Stimulated activated CD4-positive, alpha-beta T cell treated with anti-CD3 and anti-CD28 coated beads, Interleukin-12 subunit alpha, Interleukin-12 subunit beta, amount 100 ng/mL, for 24 hours (primary cell): ENCODE measurements at regions not wholly inside any gene's neighbourhood (a gene's known extent, or its start where the extent isn't known, plus 50 kb on each side); places are given as distances from the start of the nearest gene placed in this dataset.

Experiments used
- DNase-seq, 2 experiments: peaks; one replicate each; pipeline ENCODE4 v3.0.0-alpha.2; 2020; ENCODE audit warnings: low read depth in 2 of 2

DNA sequence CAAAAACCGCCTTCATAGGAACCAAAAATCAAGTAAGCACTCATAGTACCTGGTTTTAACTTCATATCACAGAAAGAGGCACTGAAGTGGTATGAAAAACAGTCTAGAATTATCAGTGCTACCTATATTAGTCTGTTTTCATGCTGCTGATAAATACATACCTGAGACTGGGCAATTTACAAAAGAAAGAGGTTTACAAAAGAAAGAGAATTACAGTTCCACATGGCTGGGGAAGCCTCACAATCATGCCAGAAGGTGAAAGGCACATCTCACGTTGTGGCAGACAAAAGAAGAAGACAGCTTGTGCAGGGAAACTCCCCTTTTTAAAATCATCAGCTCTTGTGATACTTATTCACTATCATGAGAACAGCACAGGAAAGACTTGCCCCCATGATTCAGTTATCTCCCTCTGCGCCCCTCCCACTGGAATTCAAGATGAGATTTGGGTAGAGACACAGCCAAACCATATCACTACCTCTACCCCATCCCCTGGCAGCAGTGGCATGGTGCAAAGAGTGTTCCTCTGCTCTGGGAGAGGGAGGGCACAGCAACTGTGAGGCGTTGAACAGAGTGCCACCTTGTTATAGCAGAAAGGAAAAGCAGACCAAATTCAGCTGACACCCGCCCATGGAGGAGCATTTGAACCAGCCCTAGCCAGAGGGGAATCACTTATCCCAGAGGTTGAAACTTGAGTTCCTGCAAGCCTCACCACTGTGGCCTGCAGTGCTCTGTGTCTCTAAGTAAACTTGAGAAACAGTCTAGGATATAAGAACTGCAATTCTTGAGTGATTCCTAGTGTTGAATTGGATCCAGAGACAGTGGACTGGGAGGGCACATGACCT, 61.9 kb upstream of the PTPRZ1 start:
- DNase-seq = no peak

DNA sequence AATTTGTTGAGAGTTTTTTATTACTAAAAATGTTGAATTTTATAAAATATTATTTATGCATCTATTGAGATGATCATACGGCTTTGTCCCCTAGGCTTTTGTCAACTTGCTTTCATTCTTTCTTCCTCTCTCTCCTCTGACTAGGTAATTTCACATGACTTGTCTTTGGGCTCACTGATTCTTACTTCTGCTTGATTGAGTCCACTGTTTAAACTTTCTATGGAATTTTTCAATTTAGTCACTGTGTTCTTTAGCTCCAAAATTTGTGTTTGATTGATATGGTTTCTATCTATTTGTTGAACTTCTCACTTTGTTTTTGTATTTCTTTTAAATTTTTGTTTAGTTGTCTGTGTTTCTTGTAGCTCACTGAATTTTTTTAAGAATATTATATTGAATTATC, 65.9 kb upstream of the PTPRZ1 start:
- DNase-seq = no peak

DNA sequence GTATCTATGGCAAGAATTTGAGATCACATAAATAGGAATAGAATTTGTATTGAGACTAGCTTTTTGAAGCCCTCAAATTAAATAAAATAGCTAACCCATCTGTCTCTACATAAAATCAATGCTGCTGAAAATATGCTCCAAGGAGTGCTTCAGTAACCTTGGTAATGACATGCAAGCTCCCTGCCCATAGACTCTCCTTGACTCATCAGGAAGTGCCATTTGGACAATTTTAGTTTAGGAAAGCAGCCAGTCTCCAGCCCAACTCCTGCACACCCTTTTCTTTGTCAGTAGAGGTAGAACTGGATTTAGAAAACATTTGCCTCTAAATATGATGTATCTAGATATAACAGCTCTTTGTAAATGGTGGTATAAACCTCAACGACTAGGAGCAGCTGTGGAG, 69.9 kb upstream of the PTPRZ1 start:
- DNase-seq = no peak

DNA sequence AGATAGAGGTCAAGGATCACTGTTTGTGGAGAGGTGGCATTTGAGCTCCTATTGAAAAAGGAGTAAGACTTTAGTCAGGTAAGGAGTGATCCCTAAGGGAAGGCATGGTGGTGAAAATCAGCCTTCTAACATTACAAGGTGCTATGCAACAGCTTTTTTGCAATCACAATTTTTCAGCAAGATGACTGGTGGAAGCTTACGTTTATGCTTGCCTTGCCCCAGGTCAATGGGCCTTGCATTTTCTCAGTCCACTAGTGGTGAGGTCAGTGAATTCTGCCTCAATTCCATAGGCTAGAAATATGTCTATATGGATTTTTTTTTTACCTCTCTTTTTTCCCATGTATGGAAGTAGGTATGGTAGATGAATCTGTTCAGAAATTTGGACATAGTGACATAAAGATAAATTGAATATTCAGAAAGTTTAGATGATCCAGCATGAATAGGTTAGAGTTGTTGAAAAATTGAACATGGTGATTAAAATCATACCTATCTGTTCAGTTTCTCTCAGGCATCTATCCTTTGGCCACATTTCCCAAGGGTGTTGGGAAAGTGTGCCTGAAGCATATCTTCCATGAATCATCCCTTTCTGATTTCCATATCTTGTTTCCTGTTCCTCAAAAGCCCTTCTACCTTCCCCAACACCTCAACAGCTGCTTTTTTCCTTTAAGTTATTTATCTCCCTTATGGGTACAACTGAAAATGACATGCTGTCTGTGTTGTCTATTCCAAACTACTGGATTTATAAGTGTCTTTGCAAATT, 71.9 kb upstream of the PTPRZ1 start:
- no peak for DNase-seq

DNA sequence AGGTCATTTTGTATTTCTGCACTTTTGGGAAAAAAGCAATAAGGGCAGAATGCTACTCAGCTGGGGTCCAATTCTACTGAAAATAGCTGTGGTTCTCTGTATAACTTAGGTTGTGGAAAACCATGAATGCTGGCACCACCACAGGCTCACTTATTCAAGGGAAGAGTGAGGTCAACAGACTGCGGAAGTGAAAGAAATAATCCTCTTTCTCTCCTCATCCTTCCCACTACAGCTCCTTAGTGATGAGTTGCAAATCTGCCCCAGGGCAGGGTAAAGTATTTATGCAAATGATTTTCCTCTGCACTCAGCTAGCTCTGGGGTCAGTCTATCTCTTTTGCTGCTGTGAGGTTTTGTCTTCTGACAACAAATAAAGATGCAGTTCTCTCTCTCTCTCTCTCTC, 74.1 kb upstream of the PTPRZ1 start:
- no peak for DNase-seq

DNA sequence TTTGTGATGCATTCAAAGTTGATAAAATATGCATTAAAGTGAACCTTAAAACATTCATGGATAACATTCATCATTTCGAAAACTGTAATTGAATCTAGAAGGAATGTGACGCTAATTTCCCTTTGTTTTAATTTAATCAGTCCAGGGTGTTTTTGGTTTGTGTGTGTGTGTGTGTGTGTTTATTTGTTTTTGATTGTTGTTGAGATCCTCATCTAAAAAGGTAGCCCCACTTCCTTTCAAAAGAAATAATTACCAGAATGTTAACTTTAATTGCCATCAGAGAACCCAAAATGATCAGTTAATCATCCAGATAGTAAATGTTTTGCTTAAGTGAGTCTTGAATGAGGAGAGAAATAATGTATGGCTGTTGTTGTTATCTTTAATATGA, 74.5 kb upstream of the PTPRZ1 start:
- no peak for DNase-seq

DNA sequence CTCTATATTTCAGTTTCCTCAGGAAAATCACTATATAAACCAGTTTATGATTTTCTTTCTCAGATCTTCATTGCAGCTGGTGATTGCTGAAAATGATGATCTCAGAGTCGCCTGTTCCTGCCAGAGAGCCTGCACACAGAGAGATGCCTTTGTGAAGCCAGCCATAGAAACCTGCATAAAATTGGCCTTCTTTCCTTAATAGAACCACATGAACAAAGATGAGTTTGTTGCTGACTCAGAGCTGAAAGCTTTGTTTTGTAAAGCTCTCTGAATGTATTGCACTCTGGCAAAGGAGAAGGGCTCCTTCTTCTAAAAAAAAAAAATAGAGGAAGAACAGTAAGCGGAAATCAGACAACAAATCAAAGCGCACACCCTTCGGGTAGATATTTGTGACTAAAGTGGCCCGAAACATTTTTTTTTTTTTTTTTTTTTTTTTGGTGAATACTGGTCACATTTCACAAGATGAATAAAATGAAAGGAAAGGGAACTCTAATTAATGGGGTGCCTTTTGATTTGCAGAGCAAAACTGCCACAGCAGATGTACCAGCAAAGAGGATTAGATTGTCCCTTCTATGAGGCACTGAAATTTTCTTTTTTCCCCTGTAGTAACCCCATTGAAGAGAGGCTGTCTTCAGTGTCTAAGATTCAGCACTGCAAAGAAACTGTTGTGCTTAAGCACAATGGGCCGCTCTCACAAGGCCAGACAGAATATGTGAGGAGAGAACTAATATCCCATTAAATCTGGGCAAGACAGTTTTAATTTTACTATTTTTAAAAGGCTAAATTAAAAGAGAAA, 75.1 kb upstream of the PTPRZ1 start:
- no peak for DNase-seq

DNA sequence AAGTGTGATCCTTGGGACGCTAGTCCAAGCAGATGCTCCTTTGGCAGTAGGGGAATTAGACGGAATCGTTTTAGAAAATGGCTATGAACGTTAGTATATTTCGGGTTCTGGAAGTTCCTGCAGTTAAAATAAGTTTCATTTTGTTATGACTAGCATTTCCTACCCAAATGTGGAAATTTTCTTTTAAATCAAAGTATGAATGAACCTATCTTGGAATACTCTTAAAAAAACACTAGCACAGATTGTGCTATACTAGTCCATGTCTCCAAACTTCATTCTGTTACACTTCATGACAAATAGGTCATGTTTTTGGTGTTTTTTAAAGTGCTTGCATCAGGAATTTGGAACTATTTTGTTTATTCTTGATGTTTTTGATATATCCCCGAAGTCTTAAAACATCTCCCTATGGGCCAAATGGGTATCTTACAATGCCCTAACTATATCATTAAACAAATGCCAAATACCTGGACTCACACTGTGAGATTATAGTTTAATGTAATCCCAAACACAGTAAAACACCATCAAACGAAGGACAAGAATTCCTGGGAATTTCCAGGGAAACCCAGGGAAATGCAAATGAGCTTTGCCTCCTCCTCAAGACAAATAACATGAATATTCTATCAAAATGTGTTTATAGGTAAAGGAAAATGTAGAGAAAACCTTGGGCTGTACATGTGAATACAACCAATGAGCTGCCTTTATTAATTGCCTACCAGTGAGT, 75.9 kb upstream of the PTPRZ1 start:
- DNase-seq = no peak

DNA sequence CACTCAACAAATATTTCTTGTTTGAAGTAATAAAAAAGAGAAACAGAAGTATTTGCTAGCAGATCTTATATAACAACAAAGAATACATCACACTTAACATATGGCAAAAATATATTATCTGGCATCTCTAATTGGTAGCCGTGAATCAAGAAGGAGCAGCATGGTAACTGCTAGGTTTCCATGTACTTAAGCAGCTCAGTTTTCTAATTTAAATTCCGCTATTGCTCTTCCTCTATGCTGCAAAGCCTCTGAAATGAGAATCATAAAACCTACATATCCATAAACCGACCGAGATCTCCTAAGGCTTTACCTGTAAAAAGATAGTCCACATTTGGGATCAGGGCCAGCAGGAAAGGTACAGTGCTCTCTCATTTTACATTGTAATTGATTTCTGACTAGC, 76.6 kb upstream of the PTPRZ1 start:
- DNase-seq = no peak

DNA sequence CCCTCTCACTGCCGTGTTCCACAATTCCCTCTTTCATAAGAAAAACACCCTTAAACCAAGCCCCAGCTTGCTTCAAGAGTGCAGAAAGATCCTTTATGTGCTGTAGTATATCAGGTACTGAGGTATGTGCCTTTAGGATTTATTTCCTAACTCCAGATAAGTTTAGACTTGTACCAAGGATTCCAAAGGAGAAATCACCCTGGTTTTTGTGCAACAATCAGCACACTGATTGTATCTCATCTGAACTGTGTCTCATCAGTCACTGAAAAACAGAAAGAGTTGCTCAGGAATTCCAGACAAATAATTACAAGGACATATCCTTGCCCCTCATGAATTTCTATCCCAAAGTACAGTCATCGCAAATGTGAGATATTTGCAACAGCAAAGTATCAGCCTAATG, 77.2 kb upstream of the PTPRZ1 start:
- no peak for DNase-seq

DNA sequence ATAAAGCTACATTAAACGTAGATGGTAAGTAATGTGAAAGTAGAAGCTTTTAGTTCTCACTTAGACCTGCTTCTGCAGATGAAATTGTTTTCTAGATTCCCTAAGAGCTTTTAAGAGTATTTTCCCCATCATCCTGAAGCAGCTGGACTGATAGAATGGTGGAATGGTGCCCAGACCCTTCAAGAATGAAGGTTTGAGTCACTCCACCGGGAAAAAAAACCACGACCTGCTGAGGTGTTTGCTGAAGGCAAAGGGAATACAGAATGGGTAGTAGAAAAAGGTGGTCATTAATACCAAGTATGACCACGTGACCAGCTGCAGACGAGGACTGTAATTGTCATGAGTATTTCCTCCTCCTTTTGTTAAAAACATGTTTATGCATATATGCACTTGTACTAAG, 79.2 kb upstream of the PTPRZ1 start:
- no peak for DNase-seq

DNA sequence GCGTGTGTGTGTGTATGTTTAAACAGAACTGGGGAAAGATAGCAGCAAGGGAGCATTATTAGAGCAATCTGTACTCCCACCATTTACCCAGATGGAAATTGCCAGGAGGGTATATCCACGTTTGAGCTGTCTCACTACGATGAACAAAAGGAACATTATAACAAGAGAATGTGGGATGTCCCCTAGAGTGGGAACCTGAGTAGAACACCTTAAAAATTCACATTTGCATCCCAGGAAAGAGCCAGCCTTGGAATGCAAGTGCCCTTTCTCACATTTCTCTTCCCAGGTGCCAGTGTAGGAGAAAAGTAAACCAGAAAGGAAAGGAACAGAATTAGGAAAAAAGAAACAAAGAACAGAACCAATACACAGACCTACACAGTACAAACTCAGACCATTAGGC, 95.3 kb upstream of the PTPRZ1 start:
- DNase-seq = no peak

DNA sequence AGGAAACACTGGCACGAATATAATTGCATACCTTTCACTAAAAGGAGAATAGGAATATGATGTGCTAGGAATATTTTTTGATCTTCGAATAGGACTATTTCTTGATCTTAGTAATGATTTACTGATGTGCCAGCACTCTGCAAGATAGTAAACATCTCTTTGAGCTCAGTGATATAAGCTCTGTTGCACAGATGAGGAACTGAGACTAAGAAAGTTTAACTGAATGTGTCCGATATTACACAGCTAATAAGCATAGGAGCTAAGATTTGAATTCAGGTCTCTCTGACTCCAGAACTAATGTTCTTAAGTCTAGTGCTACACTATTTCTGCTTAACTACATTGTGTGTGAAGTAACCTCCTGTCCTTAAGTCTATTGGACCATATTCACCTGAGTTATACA, 98.4 kb upstream of the PTPRZ1 start:
- DNase-seq = no peak

DNA sequence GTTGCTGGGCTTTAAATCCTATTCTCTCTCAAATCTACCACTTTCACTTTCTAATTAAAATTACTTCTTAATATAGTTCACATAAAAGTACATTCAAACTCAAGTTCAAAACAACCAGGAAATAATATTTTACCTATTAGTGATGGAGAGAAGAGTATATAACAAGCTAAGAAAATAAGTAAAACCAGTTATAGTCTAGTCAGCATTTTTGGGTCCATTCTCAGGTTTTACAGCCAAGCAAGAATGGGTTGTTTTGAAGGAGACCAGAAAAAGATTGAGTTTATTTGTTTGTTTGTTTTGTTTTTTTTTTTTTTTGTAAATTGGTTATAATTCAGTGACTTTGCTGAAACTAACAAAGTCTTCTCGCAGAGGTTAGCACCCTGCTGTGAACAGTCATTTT, 106.3 kb upstream of the PTPRZ1 start:
- DNase-seq = no peak

DNA sequence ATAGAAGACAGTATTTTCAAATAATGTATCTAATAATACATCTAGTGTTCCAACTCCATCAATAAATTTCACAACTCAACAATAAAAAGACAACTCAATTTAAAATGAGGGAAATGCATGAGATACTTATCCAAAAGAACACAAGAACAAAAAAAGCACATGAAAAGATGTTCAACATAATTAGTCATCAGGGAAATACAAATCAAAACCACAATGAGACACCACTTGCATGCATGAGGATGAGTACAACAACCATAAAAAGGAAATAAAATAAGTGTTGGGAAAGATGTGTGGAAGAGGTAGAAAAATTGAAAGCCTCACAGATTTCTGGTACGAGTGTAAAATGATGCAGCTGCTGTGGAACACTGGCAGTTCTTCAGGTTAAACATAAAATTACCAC, 111.6 kb upstream of the PTPRZ1 start:
- no peak for DNase-seq

DNA sequence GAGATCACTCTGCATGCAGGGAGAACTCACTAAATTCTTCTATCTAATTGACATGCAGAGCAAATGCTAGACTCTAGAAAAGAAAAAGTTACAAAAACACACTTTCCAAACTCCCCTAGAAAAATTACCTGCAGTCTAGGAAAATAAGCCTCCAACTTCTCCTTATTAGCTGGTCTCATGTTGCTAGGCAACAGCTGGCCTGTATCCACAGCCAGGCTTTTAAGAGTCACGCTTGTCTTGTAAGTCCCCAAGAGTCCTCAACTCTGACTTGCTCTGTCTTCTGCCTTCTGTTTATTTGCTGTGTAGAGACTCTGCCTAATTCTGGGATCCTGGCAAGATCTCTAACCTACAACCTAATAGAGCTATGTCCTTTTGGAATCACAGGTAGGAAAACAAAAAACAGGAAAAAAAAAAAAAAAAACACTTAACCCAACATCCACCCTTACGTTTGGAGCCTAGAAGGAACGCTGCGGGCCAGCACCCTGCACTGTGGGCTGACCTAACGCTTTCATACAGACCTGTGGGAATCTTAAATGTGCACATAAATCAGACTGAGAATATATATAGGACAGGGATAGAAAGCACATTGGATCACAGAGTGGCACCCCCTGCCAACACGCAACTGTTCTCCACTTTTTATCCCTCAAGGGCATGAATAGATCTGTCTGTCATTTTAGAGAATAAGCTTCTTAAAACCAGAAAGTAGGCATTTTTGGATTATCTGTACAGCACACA, 117.0 kb upstream of the PTPRZ1 start:
- no peak for DNase-seq

DNA sequence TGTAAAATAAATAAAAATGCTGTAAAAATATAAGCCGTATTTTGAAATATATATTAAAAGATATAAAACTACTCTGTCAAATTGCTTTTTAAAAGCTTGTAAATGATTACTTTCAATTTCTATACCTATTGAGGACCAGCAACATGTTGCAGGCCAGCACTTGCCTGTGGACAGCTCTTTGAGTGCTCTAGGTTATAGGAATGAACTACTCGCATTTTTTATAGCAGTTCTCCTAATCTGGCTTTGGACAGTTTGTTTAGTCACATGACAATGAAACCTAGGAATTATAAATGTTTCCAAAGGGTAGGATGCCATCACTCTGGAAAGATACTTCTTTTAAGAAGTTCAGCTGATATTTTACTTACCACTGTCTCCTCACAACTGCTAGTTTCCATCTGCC, 117.7 kb upstream of the PTPRZ1 start:
- DNase-seq = no peak

DNA sequence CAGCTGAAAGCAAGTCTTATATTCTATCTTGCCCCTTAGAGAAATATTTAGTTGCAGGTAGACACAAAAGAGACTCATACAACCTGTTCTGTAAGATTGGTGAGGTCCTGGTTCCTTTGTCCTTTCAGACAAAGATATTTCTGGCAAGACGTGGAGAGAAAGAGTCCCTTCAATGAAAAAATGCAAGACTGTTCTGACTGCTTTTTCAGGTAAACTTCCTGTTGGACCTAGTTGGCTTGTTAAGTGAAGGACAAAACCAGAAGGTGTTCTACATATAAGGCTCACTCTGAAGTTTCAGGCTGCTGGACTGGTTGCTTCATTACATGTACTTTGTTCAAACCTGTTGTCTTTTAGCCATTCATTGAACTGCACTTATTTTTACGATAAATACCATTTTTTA, 119.0 kb upstream of the PTPRZ1 start:
- no peak for DNase-seq

DNA sequence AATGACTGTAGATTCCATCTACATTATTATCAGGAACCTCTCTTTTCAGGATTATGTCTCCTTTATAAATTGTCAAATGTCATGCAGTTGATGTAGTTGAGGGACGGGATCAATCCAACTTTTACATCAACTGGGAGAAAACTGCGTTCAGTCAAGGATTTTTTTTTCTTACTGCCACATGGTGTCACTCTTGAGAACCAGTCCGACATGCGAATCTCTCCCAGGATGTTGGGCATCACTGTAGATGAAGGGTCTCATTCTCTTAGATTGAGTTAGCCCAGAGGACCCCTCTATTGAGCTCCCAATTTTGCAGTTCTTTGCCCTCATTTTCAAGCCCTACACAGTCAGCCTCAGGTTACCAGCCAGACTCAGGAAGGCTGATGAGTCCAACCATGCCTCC, 120.3 kb upstream of the PTPRZ1 start:
- no peak for DNase-seq

DNA sequence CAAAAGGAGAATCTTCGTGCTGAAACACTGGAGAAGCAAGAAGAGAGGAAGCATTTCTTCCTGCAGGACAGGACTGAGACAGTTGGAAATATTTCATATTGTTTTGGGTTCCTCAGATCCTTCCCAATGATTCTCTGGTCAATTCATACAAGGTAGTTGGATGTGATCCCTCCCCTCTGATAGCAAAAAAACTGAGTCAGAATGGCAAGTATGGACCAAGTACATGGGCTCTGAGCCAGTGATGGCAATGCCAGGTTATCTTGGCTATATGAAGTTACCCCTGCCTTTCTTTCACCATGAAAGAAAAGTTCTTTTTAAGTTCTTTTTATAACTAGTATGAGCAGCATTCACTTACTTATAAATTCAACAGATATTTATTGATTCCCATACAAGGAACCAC, 124.4 kb upstream of the PTPRZ1 start:
- no peak for DNase-seq

DNA sequence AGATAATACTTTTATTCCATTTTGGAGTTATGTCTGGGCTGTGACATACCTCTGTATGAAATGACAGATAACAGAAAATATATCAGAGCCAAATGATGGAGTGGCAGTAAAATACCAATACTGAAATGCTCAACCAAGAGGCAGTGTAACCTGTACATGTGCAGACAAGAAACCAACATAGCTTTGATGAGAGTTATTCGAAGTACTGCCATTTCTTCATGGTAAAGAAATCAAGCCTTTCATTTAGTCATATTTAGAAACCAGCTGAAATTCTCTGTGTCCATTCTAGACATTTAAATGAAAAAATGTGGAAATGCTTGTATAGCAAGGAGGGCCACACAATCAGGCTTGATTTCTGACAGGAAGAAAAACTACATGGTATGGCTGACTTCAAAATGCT, 127.1 kb upstream of the PTPRZ1 start:
- no peak for DNase-seq
